Hepatocyte (in vitro differentiated cells): ENCODE measurements at regions not wholly inside any gene's neighbourhood (a gene's known extent, or its start where the extent isn't known, plus 50 kb on each side); places are given as distances from the start of the nearest gene placed in this dataset.

Source experiments
- CTCF ChIP-seq: fragments of 200-600 bp; sonication (generic); IDR thresholded peaks from 2 replicates; pipeline ENCODE4 v1.5.1; 2016; ENCODE audit warnings: antibody characterized with exemption, mild to moderate bottlenecking; ENCODE audit not compliant: poor library complexity
- EZH2 ChIP-seq: fragments of 200-600 bp; sonication (generic); IDR thresholded peaks from 2 replicates; pipeline ENCODE4 v1.6.1; 2016; ENCODE audit warnings: antibody characterized with exemption, mild to moderate bottlenecking, borderline replicate concordance
- EZH2phosphoT487 ChIP-seq: fragments of 200-600 bp; sonication (generic); IDR thresholded peaks from one replicate; pipeline ENCODE4 v1.6.1; 2018; ENCODE audit warnings: antibody characterized with exemption, mild to moderate bottlenecking, low read depth, moderate library complexity; ENCODE audit not compliant: unreplicated experiment, severe bottlenecking

- TF ChIP-seq CTCF (no peak), EZH2 (no peak), EZH2phosphoT487 (no peak)
Measured at GRCh38 chr1:29991025-29991424, 732.4 kb downstream of the MATN1 start.
